ENCODE measurements at regions not wholly inside any gene's neighbourhood (a gene's known extent, or its start where the extent isn't known, plus 50 kb on each side); places are given as distances from the start of the nearest gene placed in this dataset.

- intact Hi-C loops (cut with micrococcal nuclease): no loop called here
- ATAC-seq (no peak), DNase-seq (no peak)
- ChIA-PET POLR2A (ENCODE audit: unreplicated experiment) (no interaction called here), CTCF (no interaction called here)
- H3K4me2 ChIP-seq (ENCODE audit: low read length): no peak overlapping the region
- no peaks in the 10 kb centered on the region for H3F3A ChIP-seq (ENCODE audit: low read length, unreplicated experiment)
- TF ChIP-seq, protein P1, sequence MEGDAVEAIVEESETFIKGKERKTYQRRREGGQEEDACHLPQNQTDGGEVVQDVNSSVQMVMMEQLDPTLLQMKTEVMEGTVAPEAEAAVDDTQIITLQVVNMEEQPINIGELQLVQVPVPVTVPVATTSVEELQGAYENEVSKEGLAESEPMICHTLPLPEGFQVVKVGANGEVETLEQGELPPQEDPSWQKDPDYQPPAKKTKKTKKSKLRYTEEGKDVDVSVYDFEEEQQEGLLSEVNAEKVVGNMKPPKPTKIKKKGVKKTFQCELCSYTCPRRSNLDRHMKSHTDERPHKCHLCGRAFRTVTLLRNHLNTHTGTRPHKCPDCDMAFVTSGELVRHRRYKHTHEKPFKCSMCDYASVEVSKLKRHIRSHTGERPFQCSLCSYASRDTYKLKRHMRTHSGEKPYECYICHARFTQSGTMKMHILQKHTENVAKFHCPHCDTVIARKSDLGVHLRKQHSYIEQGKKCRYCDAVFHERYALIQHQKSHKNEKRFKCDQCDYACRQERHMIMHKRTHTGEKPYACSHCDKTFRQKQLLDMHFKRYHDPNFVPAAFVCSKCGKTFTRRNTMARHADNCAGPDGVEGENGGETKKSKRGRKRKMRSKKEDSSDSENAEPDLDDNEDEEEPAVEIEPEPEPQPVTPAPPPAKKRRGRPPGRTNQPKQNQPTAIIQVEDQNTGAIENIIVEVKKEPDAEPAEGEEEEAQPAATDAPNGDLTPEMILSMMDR (conservative IDR thresholded peaks at IDR 0.05; ENCODE audit: low read depth, low read length): no peak
- TF ChIP-seq EZH2 (IDR thresholded peaks at IDR 0.05; ENCODE audit: low read length, unreplicated experiment): no peak
- TF ChIP-seq EZH2phosphoT487 (IDR thresholded peaks at IDR 0.05; ENCODE audit: borderline replicate concordance, low read length): no peak
- no TSS peak for BruUV-seq (replicated peaks)
- no peak overlapping the region for H3K27ac ChIP-seq (ENCODE audit: low read length)
- H3K9ac ChIP-seq (ENCODE audit: low read length): no peak overlapping the region
- no peaks in the 10 kb centered on the region for H3K79me2 ChIP-seq (ENCODE audit: low read length)
- no peaks in the 10 kb centered on the region for H3K9me2 ChIP-seq (replicated peaks; ENCODE audit: low read length)
- no peaks in the 10 kb centered on the region for H4K20me1 ChIP-seq (ENCODE audit: low read length)
- H3K4me1 ChIP-seq (ENCODE audit: insufficient read depth, low read length): no peaks in the 10 kb centered on the region
- H2AFZ ChIP-seq (ENCODE audit: low read length): no peak overlapping the region
- H3K27me3 ChIP-seq (ENCODE audit: low read length): no peaks in the 10 kb centered on the region
- no peaks in the 10 kb centered on the region for H3K9me3 ChIP-seq (ENCODE audit: low read length)
- H3K4me3 ChIP-seq (ENCODE audit: low read length): no peak overlapping the region
- H3K36me3 ChIP-seq (ENCODE audit: low read depth, low read length): no peaks in the 10 kb centered on the region
Measured at GRCh38 chr10:24784061-24784460, 60.4 kb upstream of the ARHGAP21 start.

- H3K4me3 ChIP-seq (ENCODE audit: low read length): no peak overlapping the region
- H3K36me3 ChIP-seq (ENCODE audit: low read depth, low read length): no peaks in the 10 kb centered on the region
- DNase-seq: no peak
- H3K79me2 ChIP-seq (ENCODE audit: low read length): no peaks in the 10 kb centered on the region
- H3K9me3 ChIP-seq (ENCODE audit: low read length): no peaks in the 10 kb centered on the region
- no peak overlapping the region for H3K4me2 ChIP-seq (ENCODE audit: low read length)
- H3K27ac ChIP-seq (ENCODE audit: low read length): no peak overlapping the region
- H2AFZ ChIP-seq (ENCODE audit: low read length): no peak overlapping the region
- intact Hi-C loops (cut with micrococcal nuclease): no loop called here
- H3K9ac ChIP-seq (ENCODE audit: low read length): no peak overlapping the region
- H3K27me3 ChIP-seq (ENCODE audit: low read length): no peaks in the 10 kb centered on the region
- no TSS peak for BruUV-seq (replicated peaks)
- H4K20me1 ChIP-seq (ENCODE audit: low read length): no peaks in the 10 kb centered on the region
- no peaks in the 10 kb centered on the region for H3K4me1 ChIP-seq (ENCODE audit: insufficient read depth, low read length)
- POLR2A ChIA-PET (ENCODE audit: unreplicated experiment): no interaction called here
- TF ChIP-seq, protein P1 (conservative IDR thresholded peaks at IDR 0.05; ENCODE audit: low read depth, low read length): no peak
- TF ChIP-seq EZH2phosphoT487 (IDR thresholded peaks at IDR 0.05; ENCODE audit: borderline replicate concordance, low read length): no peak
- TF ChIP-seq EZH2 (IDR thresholded peaks at IDR 0.05; ENCODE audit: low read length, unreplicated experiment): no peak
- H3K9me2 ChIP-seq (replicated peaks; ENCODE audit: low read length): no peaks in the 10 kb centered on the region
- CTCF ChIA-PET: no interaction called here
- no peaks in the 10 kb centered on the region for H3F3A ChIP-seq (ENCODE audit: low read length, unreplicated experiment)
- ATAC-seq: no peak
Measured at GRCh38 chr10:24783504-24783903, 59.8 kb upstream of the ARHGAP21 start.

DNA sequence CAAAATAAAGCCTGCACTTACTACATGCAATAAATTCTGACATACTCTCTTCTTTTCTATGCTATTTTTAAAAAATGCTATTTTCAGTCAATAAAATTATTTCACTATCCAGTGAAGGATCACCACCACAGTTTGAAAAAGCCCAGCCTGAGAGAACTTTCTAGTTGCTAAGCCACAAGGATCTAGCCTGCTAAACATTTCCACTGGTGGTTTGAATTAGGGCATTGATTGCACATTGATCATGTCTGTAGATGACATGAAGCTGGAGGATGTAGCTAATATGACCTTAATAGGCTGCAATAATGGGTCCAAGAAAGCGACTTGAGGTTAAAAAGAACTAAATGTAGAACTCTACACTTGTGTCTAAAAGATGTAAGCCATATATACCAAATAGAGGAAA is 56.0 kb upstream of the ARHGAP21 start:
- Histone ChIP-seq H3K36me3 (ENCODE audit: low read depth, low read length) (no peaks in the 10 kb centered on the region), H3F3A (ENCODE audit: low read length, unreplicated experiment) (no peaks in the 10 kb centered on the region), H3K27ac (ENCODE audit: low read length) (no peak overlapping the region), H3K4me1 (ENCODE audit: insufficient read depth, low read length) (no peaks in the 10 kb centered on the region), H2AFZ (ENCODE audit: low read length) (no peak overlapping the region), H3K79me2 (ENCODE audit: low read length) (no peaks in the 10 kb centered on the region), H3K27me3 (ENCODE audit: low read length) (no peaks in the 10 kb centered on the region), H3K4me3 (ENCODE audit: low read length) (no peak overlapping the region), H4K20me1 (ENCODE audit: low read length) (no peaks in the 10 kb centered on the region), H3K9me2 (replicated peaks; ENCODE audit: low read length) (no peaks in the 10 kb centered on the region), H3K9ac (ENCODE audit: low read length) (no peak overlapping the region), H3K4me2 (ENCODE audit: low read length) (no peak overlapping the region), H3K9me3 (ENCODE audit: low read length) (no peaks in the 10 kb centered on the region)
- TF ChIP-seq, protein P1 (conservative IDR thresholded peaks at IDR 0.05; ENCODE audit: low read depth, low read length): no peak
- no peak for TF ChIP-seq EZH2 (IDR thresholded peaks at IDR 0.05; ENCODE audit: low read length, unreplicated experiment)
- TF ChIP-seq EZH2phosphoT487 (IDR thresholded peaks at IDR 0.05; ENCODE audit: borderline replicate concordance, low read length): no peak
- POLR2A ChIA-PET (ENCODE audit: unreplicated experiment): no interaction called here
- ATAC-seq (no peak), DNase-seq (no peak)
- intact Hi-C loops (cut with micrococcal nuclease): no loop called here
- BruUV-seq (replicated peaks): no TSS peak
- CTCF ChIA-PET: no interaction called here
